ENCODE measurements at regions not wholly inside any gene's neighbourhood (a gene's known extent, or its start where the extent isn't known, plus 50 kb on each side); places are given as distances from the start of the nearest gene placed in this dataset.
"Not testable (repeated sequence)": the region's sequence is repeated elsewhere in the genome, so short reads cannot be mapped to it uniquely, and the experiment has no call there.

DNA sequence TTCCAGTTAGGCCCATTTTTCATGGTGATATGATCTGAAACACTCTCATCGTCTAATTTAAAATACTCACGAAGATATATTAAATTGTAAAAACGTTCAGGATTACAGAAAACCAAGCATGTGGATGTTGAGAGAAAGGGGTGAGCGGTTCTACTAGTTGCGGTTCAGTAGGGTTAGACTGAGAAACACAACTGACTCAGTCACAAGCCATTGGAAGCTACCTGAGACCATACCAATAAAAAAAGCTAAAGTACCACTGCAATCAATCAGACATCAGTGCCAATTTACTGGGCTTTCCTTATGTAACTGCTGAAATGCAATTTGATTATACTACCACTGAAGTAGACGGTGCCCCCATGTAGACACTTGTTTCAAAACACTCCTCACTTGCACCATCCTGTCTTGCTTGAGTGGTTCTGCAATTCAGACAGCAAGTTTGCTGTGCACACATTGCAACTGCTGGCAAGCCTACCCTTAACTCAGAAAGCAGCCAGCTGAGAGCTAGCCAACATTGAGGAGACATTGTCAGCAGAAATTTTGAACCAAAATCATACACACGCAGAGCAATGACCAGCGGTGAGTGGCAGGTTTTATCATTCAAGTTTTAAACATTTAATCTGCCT lies 368.7 kb upstream of the ARHGEF26 start:
- no peak for DNase-seq (ENCODE audit: low read depth)

DNA sequence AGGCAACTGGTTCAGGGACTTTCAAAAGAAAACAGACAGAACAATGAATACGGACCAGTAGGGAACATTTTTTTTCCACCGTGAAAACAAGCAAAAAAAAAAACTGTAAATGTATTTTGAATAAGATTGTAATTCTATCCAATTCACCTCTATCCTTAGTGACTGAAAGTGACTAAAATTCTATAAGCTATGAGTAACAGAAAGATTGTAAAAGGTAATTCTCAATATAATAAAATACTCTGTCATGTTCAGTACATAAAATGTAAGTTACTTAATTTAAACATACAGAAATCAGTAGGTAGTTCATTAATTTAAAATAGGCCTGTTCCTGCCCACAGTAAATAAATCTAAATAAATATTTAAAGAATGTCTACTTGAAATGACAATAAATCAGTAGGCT lies 368.2 kb upstream of the ARHGEF26 start:
- no peak for DNase-seq (ENCODE audit: low read depth)

DNA sequence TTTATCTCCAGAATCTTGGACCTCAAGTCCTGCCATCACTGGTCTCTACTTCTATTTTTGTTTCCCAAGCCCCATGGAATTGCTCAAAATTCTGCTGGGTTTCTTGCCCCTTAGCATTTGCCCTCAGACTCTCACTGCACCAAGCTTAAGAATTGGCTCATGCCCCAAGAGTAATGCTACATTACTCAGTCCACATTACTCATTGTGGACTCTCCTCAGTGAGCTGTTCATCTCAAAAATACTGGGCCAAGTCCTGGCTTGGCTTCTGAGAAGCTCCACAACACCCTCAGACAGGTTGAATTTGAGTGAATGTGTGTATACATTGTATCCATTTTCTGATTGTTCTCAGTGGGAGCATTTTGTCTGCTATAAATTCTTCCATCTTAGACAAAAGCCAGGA lies 364.4 kb upstream of the ARHGEF26 start:
- DNase-seq (ENCODE audit: low read depth) = no peak

DNA sequence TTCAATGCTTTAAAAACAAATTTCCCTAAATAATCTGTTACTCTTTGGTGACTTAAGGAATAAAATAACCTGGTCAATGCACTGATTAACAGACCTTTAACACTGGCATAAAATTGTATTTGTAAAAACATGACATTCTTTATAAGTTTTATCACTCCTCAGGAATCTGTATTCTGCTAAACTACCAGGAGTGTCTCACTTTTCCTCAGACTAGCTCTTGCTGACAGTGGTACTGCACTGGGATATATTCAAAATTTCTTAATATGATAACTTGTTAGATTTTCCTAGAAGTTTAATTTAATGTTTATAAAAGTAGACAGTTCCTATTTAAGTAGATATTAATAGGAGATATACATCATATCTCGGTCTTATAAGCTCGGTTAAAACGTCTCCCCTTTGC lies 363.4 kb upstream of the ARHGEF26 start:
- DNase-seq (ENCODE audit: low read depth) = no peak

DNA sequence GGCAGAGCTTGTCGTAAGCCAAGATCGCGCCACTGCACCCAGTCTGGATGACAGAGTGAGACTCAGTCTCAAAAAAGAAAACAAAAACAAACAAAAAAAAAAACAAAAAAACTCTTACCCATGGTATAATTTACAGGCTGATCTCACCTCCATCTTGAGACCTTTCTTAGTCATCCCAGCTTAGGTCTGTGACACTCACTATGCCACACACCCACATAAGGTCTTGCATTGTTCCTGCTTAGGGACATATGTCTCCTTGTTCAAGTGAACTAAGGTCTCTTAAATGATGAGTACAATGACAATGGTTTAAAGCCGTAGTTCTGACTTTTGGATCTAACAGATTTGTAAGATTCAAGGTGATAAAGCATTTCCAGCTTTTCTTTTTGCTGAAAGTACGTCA lies 360.2 kb upstream of the ARHGEF26 start:
- no peak for DNase-seq (ENCODE audit: low read depth)

DNA sequence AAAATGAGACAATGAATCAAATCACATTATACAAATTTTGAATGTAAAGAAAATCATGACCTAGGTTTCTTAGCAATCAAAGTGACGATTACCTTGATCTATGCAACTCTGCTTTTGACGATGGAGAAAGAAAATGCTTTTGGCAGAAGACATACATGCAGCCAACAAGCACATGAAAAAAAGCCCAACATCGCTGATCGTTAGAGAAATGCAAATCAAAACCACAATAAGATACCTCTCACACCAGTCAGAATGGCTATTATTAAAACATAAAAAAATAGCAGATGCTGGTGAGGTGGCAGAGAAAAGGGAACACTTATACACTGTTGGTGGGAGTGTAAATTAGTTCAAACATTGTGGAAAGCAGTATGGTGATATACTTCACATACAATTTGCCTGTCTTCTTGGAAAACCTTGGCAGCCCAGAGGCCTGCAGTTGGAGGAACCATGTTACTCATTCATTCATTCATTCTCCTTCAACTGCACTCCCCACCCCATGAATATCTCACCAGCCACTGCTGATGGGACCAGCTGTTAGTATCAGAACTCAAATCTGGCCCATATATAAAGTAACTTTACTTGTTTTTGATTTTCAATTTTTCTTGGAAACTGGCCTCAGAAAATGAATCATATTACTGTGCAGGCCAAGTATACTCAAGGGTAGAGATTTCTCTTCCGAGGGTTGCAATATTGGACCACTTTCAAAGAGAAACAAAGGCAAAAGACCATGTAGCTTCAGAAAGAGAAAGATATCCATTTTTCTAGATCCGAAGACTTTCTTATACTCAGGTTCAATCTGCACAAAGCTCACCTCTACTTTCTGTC lies 358.6 kb upstream of the ARHGEF26 start:
- DNase-seq (ENCODE audit: low read depth) = no peak

DNA sequence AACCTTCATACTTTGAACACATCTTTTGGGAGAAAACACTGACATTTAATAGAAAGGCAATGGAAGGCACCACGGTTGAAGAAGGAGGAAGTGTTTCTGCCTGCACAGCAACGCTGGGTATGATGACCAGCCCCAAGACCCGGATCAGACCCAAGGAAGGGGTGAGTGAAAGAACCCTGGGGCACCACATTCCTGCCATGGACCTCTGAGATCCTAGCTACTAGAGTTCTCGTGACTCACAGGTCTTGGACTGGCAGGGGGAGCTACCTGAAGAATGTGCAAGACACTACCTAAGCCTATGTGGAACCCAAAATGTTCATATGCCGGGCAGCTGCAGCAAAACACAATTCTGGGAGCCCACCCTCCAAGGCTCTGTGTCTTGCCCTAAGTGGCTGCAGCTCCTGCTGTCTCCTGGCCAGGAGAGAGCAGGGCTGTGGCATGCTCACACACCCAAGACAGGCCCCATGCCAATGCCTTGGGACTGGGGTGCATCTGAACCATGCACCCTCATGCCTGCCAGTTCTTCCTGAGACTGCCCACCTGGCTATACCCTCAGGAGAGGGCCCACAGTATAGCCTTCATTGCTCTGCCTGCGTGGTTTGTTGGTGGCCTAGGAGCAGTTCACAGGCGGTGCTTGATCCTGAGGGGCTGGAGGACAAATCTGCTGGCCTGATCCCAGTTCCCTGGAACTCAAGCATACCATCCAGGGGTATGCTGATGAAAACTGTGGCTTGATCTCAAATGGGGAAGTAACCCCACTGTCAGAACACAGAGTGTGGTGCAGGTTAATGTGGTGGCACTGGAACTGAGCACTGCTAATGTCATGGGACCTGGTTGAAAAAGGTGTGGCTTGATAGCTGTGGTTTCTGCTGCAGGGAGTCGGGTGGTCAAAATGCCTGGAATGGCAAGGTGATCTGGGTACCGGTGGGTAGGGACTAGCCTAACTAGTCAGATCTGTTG lies 353.3 kb upstream of the ARHGEF26 start:
- DNase-seq (ENCODE audit: low read depth) = no peak

DNA sequence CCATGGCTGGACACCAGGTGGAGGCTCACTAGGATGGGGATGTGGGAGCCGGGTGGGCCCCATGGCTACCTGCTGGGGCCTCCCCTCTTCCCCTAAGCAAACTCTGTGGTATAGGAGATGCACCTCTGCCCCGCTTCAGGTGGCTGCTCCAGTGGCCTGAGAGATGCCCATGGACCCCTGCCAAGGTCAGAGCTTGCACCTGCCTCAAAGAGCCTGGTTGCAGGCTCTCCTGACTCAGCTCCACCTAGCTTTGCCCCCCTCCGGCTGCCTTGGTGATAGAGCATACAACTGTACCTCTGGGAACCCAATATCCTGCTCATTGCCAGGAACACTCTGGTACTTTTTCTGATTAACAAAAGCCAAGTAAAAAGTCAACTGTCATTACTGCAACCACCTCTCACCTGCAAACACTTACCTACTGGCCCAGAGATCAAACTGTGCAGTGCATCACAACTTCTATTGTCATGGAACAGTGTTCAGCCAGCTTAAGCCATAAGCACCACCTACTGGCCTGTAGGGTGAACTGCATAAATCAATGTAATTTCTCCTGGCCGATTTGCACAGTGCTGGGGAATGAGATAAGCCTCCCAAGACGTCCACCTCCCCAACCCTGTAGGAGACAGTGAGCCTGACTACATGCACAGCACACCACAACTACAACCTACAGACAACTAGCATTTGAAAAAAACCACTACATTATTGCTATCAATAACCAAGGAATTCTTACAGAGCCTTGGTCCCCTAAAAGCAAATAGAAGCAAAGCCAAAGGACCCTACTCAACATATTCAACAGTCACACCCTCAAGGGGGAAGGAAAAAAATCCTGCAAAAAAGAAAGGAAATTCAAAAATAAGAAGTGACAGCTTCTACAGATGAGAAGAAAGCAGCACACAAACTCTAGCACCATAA lies 352.4 kb upstream of the ARHGEF26 start:
- DNase-seq (ENCODE audit: low read depth) = peak; percentile 36

DNA sequence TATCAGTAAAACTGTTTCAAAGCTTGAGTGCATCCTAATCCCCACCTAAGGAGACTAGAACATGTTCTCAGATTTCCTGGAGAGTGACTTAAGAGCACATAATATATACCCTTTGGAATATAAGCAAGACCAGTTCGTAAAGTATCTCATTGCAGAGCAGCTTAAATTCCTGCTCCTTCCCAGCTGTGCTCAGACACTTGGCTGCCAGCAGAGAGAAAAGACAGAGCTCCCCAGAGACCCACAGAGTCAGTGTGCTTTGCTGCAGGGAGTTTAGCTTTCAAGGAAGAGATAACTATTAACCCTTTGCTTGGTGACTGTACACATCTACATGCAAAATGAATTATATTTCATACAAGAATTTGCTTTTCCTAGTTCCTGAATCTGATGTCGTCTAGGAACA lies 338.1 kb upstream of the ARHGEF26 start:
- DNase-seq (ENCODE audit: low read depth) = no peak

DNA sequence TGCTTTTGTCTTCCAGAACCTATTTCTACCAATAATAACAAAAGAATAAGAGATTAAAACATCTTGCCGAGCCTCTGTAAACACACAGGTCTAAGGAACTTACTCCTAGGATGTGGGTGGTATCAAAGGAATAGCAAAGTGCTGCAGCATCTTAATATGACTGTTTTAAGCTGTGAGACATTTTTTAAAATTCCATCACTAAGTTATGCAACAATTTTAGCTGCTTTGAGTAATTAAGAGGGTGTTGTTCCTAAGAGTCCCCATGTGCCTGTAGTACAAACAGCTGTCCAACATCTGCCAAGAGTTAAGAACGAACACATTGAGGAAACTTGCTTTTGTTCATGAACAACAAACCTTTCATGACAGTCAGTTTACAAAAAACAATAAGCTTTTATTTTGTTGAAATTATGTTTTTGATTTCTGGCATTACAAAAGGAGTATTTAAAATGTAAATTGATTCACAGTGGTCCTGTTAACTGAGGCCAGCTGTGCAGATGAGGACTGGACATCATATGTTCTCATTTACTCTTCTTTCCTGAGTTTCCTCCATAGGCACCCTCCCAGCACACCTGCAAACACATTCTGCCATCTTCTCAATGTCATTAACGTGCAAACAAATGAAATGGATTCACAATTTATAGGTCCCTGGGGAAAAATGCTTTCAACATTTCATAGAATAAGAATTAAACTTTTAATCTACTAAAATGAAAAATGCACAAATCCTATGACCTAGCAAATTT lies 337.3 kb upstream of the ARHGEF26 start:
- DNase-seq (ENCODE audit: low read depth) = no peak

DNA sequence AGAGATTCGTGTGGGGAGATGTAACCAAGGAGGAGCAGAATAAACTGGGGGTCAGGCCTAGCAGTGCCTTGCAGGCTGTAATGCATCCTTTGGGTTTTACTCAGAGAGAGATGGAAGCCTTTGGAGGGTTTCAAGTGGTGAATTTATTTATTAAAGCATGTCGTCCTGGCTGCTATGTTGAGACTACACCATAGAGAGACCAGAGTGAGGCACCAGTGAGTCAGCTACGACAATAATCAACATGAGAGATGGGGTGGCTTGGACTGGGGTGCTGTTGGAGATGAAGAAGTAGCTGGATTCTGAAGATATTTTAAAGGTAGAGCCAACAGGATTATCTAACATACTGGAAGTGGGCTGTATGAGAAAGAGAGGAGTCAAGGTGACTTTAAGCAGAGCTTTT lies 335.3 kb upstream of the ARHGEF26 start:
- no peak for DNase-seq (ENCODE audit: low read depth)

DNA sequence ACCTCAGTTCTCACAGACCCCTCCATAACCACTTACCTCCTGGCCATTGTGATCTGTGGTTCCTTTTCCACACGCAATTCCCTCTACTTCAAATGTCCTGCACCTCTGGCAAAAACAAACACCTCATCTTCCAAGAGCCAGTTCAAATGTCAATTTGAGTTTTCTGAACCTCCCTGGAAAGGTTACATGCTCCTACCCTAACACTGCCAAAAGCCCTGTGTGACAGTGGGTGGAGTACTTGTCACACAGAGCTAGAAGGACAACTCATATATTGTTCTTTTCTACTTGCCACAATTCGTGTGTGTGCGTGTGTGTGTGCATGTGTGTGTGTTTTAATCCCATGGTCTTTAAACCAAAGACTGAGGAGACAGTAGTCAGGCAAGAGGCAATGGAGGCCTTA lies 331.8 kb upstream of the ARHGEF26 start:
- no peak for DNase-seq (ENCODE audit: low read depth)

DNA sequence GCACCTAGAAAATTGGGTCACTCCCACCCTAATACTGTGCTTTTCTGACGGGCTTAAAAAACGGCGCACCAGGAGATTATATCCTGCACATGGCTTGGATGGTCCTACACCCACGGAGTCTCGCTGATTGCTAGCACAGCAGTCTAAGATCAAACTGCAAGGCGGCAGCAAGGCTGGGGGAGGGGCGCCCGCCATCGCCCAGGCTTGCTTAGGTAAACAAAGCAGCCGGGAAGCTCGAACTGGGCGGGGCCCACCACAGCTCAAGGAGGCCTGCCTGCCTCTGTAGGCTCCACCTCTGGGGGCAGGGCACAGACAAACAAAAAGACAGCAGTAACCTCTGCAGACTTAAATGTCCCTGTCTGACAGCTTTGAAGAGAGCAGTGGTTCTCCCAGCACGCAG lies 324.1 kb upstream of the ARHGEF26 start:
- DNase-seq (ENCODE audit: low read depth) = not testable (repeated sequence)

DNA sequence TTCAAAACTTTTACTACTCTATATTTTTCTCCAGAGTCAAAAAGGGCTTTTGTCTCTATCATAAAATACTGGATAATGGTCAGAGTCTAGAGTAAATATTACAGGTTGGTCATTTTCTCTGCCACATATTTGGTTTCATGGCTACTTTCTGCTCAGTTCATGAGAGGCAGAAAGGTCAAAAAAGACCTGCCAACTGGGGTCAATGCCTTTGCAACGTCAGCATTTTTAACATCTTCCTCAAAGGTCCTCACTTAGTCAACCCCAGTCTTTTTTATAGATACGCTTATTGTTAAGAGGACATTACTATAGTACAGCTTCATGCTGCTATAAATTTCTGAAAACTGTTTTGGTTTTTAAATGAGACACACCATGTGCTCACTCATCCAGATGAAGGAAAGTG lies 312.1 kb upstream of the ARHGEF26 start:
- no peak for DNase-seq (ENCODE audit: low read depth)

DNA sequence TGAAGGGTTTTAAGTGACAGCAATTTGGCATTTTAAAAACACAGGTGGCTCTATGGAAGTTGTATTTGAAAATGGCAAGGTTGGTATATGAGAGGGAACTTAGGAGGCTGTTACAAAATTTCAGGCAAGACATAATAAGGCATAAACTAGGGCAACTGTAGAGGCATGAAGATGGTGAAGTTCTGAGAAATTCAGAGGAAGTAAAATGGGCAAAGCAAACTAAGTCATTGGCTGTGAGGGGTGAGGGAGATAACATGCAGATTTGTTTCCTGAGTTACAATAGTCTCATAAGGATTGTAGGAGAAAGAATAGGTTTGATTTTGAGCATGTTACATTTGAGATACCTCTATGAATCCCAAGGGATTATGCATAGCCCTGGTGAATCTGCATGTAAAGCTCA lies 302.9 kb upstream of the ARHGEF26 start:
- DNase-seq (ENCODE audit: low read depth) = no peak

DNA sequence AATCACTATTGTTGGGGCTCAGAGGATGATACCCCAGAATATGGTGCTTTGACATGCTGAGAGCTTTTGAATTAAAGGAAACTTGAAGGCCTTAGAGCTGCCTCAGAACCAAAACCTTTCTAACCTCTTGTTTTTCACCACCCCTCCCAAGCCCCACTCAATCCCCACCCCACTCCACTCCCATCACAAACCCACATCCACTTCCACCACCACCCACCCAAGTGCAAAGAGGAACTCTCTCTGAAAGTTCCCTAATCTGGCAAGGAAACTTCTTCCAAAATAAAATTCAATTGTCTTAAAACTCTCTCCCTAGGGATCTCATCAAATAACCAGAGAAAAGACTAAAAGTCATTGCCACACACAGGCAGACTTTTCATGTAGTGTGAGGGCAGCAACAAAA lies 301.2 kb upstream of the ARHGEF26 start:
- DNase-seq (ENCODE audit: low read depth) = no peak

DNA sequence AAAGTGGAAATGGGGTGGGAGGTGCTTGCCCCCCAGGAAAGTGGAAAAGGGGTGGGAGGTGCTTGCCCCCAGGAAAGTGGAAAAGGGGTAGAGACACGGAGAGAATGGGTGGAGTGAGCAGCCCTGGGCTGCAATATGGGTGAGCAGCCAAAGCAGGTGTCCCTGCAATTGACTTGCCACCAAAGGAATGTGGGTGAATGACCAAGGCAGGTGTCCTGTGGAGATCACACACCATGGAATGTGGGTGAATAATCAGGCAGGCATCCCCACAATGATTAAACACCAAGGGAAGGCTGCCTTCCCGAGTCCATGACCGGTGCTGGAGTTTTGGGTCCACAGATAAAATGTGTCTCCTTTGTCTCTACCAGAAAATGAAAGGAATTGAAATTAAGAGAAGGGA lies 292.8 kb upstream of the ARHGEF26 start:
- DNase-seq (ENCODE audit: low read depth) = not testable (repeated sequence)

DNA sequence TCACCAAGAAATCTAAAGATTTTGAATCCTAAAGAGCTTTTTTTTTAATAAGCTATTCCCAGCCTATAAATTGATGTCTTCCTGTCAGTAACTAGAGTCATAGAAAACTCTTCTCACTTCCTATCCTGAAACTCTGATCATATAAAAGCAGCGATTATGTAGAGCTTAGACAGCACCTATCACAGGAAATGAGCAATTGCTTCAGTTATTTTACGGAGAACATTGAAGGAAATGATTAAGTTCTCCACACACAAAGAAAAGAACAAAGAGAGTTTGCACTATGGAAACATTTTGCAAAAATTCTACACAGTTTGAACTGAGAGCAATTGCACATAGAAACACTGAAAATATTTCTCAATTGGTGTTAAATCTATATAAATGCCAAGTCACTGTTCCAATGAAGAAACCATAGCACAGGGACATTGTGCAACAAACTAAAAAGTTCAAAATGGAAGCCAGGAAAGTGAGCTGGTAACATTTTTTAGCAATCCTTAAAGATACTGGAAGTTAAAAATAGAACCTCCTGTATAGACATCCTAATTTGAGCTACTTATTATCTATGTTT lies 291.5 kb upstream of the ARHGEF26 start:
- DNase-seq (ENCODE audit: low read depth) = no peak

DNA sequence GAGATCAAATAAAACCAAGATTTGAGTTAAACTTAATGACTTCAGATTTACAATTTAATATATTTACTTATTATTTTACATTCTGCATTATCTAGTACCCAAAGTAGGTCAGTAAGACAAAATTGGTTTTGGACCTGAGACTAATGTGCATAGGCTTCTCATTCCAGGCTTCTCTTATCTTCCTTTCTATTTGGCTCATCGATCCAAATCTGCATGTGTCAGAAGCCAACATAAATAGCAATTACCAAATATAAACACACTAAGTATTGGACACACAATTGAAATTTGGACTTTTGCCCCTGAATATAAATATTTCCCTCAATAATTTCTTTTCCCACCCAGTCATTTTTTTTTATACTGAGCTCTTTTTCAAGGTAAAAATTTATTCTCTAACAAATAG lies 290.6 kb upstream of the ARHGEF26 start:
- DNase-seq (ENCODE audit: low read depth) = no peak

DNA sequence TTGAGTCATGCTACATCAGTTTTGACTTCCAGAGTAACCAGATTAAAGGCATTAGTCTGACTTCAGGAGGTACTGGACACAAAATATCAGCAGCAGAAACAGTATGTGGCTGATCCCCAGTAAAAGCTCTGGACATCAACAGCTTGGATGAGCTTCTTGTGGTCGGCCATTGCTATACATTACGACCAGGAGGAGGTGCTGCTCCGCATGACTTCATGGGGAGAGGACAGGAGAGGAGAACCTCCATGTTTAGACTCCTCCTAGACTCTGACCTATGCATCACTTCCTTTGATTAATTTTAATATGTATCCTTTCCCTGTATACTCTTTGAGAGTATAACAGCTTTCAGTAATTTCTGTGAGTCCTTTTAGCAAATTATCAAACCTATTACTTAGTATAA lies 285.6 kb upstream of the ARHGEF26 start:
- no peak for DNase-seq (ENCODE audit: low read depth)

DNA sequence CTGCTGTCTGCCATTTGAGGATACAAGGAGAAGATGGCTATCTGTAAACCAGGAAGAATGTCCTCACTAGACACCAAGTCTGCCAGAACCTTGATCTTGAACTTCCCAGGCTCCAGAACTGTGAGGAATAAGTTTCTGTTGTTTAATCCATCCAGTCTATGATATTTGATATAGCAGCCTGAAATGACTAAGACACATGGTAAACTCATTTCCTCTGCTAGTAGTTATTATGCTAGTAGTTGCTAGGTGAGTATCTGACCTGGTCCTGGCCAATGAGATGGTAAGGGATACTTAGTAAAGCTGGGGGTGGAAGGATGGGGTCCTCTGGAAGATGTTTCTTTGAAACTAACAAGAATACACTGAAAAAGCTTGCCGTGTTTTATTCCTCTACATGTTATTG lies 280.7 kb upstream of the ARHGEF26 start:
- DNase-seq (ENCODE audit: low read depth) = no peak
